Gastrocnemius medialis (tissue), 4 donors: ENCODE measurements at regions not wholly inside any gene's neighbourhood (a gene's known extent, or its start where the extent isn't known, plus 50 kb on each side); places are given as distances from the start of the nearest gene placed in this dataset.

Source experiments
- POLR2A ChIP-seq, 2 donors: fragments of 450-650 bp; IDR thresholded peaks; one replicate each; pipeline ENCODE4 v1.6.1; 2017; ENCODE audit warnings: antibody characterized with exemption in 2 of 2, mild to moderate bottlenecking in 2 of 2, moderate library complexity in 2 of 2
- TF ChIP-seq, protein P1 (sequence below), 5 experiments: fragments of 450-650 bp in 3 of 5; fragments of 200-600 bp in 2 of 5; sonication (generic) in 2 of 5; IDR thresholded peaks in 4 of 5; conservative IDR thresholded peaks in 1 of 5; 1 replicate in 4 of 5; 2 replicates in 1 of 5; pipeline ENCODE4 v1.5.1; 2016 to 2019; ENCODE audit warnings: antibody characterized with exemption in 5 of 5, mild to moderate bottlenecking in 3 of 5, moderate library complexity in 3 of 5

DNA sequence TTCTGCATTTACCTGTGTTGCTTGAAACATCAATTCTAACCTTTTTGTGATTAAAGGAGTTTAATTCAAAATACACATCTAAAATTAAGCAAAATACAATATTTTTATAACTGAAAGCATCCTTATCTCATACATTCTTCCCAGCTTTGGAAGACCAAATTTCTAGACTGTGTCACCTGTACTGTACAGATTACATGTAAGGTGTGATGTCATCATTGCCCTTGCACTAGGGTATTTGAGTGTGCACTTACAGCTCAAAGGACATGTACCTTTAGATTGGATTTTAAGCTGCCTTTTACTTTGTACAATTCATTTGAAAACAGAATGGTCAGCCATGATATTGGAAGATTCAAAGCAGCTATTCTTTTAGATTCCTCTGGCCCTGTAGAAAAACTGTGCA lies 932.8 kb upstream of the POU3F3 start:
- TF ChIP-seq, protein P1, sequence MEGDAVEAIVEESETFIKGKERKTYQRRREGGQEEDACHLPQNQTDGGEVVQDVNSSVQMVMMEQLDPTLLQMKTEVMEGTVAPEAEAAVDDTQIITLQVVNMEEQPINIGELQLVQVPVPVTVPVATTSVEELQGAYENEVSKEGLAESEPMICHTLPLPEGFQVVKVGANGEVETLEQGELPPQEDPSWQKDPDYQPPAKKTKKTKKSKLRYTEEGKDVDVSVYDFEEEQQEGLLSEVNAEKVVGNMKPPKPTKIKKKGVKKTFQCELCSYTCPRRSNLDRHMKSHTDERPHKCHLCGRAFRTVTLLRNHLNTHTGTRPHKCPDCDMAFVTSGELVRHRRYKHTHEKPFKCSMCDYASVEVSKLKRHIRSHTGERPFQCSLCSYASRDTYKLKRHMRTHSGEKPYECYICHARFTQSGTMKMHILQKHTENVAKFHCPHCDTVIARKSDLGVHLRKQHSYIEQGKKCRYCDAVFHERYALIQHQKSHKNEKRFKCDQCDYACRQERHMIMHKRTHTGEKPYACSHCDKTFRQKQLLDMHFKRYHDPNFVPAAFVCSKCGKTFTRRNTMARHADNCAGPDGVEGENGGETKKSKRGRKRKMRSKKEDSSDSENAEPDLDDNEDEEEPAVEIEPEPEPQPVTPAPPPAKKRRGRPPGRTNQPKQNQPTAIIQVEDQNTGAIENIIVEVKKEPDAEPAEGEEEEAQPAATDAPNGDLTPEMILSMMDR (IDR thresholded peaks at IDR 0.05 in 4 of 5, conservative IDR thresholded peaks at IDR 0.05 in 1 of 5) = no peak
- TF ChIP-seq POLR2A (IDR thresholded peaks at IDR 0.05) = no peak
